Lower leg skin (tissue), 3 donors: ENCODE measurements at regions not wholly inside any gene's neighbourhood (a gene's known extent, or its start where the extent isn't known, plus 50 kb on each side); places are given as distances from the start of the nearest gene placed in this dataset.

Experiments
- POLR2A ChIP-seq, 2 donors: fragments of 450-650 bp; IDR thresholded peaks; one replicate each; pipeline ENCODE4 v1.6.1; 2016 to 2017; ENCODE audit warnings: antibody characterized with exemption in 2 of 2, mild to moderate bottlenecking in 1 of 2, moderate library complexity in 1 of 2
- TF ChIP-seq, protein P1 (sequence below), 3 donors: fragments of 450-650 bp; IDR thresholded peaks; one replicate each; pipeline ENCODE4 v1.5.1; 2016; ENCODE audit warnings: antibody characterized with exemption in 3 of 3, mild to moderate bottlenecking in 3 of 3, moderate library complexity in 2 of 3

DNA sequence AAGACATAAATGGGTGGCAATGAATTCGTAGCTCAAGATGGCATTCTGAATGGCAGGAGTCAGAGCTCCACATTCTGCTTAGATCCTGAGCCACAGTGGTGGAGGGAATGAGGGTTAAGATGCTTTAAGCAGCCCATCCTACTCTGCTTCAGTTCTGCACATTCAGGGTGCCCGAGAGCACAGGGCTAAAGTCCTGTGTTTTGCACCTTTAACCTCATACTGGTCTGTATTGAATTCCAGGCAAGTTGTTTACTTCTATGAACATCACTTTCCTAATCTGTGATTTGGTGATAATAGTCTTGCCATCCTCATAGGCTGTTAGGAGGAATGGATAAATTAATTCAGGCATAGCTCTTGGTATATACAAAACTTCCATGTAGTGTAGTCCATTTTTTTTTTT, 321.6 kb upstream of the CD180 start:
- TF ChIP-seq, protein P1, sequence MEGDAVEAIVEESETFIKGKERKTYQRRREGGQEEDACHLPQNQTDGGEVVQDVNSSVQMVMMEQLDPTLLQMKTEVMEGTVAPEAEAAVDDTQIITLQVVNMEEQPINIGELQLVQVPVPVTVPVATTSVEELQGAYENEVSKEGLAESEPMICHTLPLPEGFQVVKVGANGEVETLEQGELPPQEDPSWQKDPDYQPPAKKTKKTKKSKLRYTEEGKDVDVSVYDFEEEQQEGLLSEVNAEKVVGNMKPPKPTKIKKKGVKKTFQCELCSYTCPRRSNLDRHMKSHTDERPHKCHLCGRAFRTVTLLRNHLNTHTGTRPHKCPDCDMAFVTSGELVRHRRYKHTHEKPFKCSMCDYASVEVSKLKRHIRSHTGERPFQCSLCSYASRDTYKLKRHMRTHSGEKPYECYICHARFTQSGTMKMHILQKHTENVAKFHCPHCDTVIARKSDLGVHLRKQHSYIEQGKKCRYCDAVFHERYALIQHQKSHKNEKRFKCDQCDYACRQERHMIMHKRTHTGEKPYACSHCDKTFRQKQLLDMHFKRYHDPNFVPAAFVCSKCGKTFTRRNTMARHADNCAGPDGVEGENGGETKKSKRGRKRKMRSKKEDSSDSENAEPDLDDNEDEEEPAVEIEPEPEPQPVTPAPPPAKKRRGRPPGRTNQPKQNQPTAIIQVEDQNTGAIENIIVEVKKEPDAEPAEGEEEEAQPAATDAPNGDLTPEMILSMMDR (IDR thresholded peaks at IDR 0.05): no peak
- no peak for TF ChIP-seq POLR2A (IDR thresholded peaks at IDR 0.05)
